NB4 (cell line): ENCODE measurements at regions not wholly inside any gene's neighbourhood (a gene's known extent, or its start where the extent isn't known, plus 50 kb on each side); places are given as distances from the start of the nearest gene placed in this dataset.

Experiments
- DNase-seq: peaks from one replicate; pipeline ENCODE4 v3.0.0; 2010; ENCODE audit warnings: low read depth
- H3K4me3 ChIP-seq: one replicate; pipeline ENCODE4 v1.5.1; 2011; ENCODE audit warnings: mild to moderate bottlenecking, low read depth, low read length, moderate library complexity
- CTCF ChIP-seq: IDR thresholded peaks from one replicate; pipeline ENCODE4 v1.5.1; 2012; ENCODE audit warnings: low read depth, low read length
- MAX ChIP-seq: IDR thresholded peaks from 2 replicates; pipeline ENCODE4 v1.6.1; 2011; ENCODE audit warnings: low read depth, low read length
- MYC ChIP-seq: IDR thresholded peaks from 2 replicates; pipeline ENCODE4 v1.6.1; 2011; ENCODE audit warnings: low read depth, low read length
- POLR2A ChIP-seq: IDR thresholded peaks from 2 replicates; pipeline ENCODE4 v1.6.1; 2011; ENCODE audit warnings: mild to moderate bottlenecking; ENCODE audit not compliant: insufficient read length; ENCODE audit errors: extremely low read depth

GRCh38 chr5:99083197-99083596 is 154.4 kb upstream of the CHD1 start:
- H3K4me3 ChIP-seq, result no peak overlapping the region
- no peak for DNase-seq
- TF ChIP-seq POLR2A (no peak), MYC (no peak), MAX (no peak), CTCF (no peak)

GRCh38 chr5:99081711-99082110 is 152.9 kb upstream of the CHD1 start:
- no peak for DNase-seq
- H3K4me3 ChIP-seq, result no peak overlapping the region
- TF ChIP-seq MAX (no peak), MYC (no peak), CTCF (no peak), POLR2A (no peak)

DNA sequence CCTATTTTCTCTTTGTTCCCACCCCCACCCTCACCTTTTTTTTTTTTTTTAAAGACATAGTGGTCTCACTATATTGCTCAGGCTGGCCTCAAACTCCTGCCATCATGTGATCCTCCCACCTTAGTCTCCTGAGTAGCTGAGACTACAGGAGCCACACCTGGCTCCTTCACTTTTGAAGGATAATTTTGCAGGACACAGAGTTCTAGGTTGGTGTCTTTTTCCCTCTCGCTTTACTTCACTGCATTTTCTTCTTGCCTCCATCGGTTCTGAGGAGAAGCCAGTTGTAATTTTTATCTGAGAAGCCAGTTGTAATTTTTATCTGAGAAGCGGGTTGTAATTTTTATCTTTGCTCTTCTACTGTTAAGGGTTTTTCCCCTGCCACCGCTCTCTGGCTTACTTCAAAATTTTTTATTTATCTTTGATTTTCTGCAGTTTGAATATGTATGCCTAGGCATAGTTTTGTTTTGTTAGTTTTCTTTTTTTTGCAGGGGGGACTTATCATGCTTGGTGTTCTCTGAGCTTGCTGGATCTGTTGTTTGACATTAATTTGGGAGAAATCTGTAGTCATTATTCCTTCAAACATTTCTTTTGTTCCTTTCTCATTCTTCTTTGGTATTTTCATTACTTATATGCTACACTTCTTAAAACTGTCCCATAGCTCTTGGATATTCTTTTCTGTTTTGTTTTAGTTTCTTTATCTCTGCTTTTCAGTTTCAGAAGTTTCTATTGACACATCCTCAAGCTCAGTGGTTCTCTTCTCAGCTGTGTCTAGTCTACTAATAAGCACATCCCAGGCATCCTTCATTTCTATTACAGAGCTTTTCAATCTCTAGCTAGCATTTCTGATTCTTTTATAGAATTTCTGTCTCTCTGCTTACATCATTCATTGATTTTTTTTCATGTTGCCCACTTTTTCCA is 148.2 kb upstream of the CHD1 start:
- TF ChIP-seq MAX (no peak), POLR2A (no peak), CTCF (no peak), MYC (no peak)
- H3K4me3 ChIP-seq, result no peak overlapping the region
- DNase-seq, result no peak

DNA sequence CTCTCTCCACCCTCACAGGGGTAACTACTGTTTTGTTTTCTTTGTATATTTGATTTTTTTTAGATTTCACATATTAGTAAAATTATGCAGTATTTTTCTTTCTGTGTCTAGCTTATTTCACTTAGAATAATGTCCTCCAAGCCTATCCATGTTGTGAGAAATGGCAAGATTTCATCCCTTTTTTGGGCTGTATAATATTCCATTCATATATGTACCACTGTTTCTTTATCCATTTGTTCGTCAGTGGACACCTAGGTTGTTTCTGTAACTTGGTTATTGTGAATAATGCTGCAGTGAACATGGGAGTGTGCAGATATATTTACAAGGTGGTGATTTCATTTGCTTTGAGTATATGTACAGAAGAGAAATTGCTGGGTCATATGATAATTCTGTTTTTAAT is 144.0 kb upstream of the CHD1 start:
- no peak for DNase-seq
- H3K4me3 ChIP-seq, result no peak overlapping the region
- TF ChIP-seq POLR2A (no peak), MYC (no peak), CTCF (no peak), MAX (no peak)

- no peak for DNase-seq
- no peak overlapping the region for H3K4me3 ChIP-seq
- TF ChIP-seq MAX, result no peak
- no peak for TF ChIP-seq POLR2A
- TF ChIP-seq CTCF, result no peak
- TF ChIP-seq MYC, result no peak
These were observed 142.0 kb upstream of the CHD1 start for GRCh38 chr5:99070822-99071221.
